22Rv1 (cell line): ENCODE measurements at regions not wholly inside any gene's neighbourhood (a gene's known extent, or its start where the extent isn't known, plus 50 kb on each side); places are given as distances from the start of the nearest gene placed in this dataset.

ENCODE experiments used
- CTCF ChIP-seq: fragments of 450-650 bp; IDR thresholded peaks from 2 replicates; pipeline ENCODE4 v1.5.1; 2017; ENCODE audit warnings: mild to moderate bottlenecking
- ZFX ChIP-seq: fragments of 450-650 bp; IDR thresholded peaks from 2 replicates; pipeline ENCODE4 v1.6.1; 2017; ENCODE audit warnings: antibody characterized with exemption, borderline replicate concordance

- no peak for TF ChIP-seq ZFX
- peak; percentile 53 for TF ChIP-seq CTCF
Observed at GRCh38 chr13:75226092-75226491, 255.9 kb downstream of the TBC1D4 start.
